ENCODE measurements at regions not wholly inside any gene's neighbourhood (a gene's known extent, or its start where the extent isn't known, plus 50 kb on each side); places are given as distances from the start of the nearest gene placed in this dataset.

DNA sequence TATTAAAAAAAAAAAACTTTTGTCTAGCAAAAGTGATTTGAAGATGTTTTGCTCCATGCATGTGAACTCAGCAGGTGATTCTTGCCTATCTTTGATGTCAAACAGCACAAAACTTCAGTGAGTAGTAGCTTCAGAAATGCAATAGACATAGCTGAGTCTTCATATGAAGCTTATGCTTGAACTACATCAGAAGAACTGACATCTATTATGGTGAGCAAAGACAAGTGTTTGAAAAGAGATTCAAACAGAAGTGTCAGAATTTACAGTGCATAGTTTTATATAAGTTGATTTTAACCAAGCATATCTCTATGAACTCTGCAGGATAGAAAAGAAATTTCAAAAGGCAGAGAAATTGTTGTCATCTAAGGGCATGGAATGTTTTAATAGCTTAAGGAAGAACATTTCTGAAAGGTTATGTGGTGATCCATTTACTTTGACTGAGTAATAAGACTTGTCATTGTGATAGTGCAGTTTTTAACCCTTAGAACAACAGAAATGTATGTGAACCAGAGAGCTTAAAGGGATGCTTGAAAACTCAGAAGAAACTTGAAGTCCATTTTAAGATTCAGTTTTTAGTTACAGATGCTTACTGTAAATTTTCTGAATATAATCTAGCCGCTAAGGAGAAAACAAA lies 351.4 kb downstream of the MDFIC start (continued):
- TF ChIP-seq, protein P1, sequence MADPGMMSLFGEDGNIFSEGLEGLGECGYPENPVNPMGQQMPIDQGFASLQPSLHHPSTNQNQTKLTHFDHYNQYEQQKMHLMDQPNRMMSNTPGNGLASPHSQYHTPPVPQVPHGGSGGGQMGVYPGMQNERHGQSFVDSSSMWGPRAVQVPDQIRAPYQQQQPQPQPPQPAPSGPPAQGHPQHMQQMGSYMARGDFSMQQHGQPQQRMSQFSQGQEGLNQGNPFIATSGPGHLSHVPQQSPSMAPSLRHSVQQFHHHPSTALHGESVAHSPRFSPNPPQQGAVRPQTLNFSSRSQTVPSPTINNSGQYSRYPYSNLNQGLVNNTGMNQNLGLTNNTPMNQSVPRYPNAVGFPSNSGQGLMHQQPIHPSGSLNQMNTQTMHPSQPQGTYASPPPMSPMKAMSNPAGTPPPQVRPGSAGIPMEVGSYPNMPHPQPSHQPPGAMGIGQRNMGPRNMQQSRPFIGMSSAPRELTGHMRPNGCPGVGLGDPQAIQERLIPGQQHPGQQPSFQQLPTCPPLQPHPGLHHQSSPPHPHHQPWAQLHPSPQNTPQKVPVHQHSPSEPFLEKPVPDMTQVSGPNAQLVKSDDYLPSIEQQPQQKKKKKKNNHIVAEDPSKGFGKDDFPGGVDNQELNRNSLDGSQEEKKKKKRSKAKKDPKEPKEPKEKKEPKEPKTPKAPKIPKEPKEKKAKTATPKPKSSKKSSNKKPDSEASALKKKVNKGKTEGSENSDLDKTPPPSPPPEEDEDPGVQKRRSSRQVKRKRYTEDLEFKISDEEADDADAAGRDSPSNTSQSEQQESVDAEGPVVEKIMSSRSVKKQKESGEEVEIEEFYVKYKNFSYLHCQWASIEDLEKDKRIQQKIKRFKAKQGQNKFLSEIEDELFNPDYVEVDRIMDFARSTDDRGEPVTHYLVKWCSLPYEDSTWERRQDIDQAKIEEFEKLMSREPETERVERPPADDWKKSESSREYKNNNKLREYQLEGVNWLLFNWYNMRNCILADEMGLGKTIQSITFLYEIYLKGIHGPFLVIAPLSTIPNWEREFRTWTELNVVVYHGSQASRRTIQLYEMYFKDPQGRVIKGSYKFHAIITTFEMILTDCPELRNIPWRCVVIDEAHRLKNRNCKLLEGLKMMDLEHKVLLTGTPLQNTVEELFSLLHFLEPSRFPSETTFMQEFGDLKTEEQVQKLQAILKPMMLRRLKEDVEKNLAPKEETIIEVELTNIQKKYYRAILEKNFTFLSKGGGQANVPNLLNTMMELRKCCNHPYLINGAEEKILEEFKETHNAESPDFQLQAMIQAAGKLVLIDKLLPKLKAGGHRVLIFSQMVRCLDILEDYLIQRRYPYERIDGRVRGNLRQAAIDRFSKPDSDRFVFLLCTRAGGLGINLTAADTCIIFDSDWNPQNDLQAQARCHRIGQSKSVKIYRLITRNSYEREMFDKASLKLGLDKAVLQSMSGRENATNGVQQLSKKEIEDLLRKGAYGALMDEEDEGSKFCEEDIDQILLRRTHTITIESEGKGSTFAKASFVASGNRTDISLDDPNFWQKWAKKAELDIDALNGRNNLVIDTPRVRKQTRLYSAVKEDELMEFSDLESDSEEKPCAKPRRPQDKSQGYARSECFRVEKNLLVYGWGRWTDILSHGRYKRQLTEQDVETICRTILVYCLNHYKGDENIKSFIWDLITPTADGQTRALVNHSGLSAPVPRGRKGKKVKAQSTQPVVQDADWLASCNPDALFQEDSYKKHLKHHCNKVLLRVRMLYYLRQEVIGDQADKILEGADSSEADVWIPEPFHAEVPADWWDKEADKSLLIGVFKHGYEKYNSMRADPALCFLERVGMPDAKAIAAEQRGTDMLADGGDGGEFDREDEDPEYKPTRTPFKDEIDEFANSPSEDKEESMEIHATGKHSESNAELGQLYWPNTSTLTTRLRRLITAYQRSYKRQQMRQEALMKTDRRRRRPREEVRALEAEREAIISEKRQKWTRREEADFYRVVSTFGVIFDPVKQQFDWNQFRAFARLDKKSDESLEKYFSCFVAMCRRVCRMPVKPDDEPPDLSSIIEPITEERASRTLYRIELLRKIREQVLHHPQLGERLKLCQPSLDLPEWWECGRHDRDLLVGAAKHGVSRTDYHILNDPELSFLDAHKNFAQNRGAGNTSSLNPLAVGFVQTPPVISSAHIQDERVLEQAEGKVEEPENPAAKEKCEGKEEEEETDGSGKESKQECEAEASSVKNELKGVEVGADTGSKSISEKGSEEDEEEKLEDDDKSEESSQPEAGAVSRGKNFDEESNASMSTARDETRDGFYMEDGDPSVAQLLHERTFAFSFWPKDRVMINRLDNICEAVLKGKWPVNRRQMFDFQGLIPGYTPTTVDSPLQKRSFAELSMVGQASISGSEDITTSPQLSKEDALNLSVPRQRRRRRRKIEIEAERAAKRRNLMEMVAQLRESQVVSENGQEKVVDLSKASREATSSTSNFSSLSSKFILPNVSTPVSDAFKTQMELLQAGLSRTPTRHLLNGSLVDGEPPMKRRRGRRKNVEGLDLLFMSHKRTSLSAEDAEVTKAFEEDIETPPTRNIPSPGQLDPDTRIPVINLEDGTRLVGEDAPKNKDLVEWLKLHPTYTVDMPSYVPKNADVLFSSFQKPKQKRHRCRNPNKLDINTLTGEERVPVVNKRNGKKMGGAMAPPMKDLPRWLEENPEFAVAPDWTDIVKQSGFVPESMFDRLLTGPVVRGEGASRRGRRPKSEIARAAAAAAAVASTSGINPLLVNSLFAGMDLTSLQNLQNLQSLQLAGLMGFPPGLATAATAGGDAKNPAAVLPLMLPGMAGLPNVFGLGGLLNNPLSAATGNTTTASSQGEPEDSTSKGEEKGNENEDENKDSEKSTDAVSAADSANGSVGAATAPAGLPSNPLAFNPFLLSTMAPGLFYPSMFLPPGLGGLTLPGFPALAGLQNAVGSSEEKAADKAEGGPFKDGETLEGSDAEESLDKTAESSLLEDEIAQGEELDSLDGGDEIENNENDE (IDR thresholded peaks at IDR 0.05; ENCODE audit: insufficient replicate concordance, low read length): no peak
- TF ChIP-seq EP300 (IDR thresholded peaks at IDR 0.05; ENCODE audit: borderline replicate concordance in 1 of 2, low read depth in 2 of 2, low read length in 2 of 2) (no peak), POU5F1 (IDR thresholded peaks at IDR 0.05; ENCODE audit: low read depth, low read length) (no peak), SP1 (IDR thresholded peaks at IDR 0.05; ENCODE audit: low read depth, low read length) (no peak), POLR2A (IDR thresholded peaks at IDR 0.05; ENCODE audit: control extremely low read depth in 1 of 2, low read depth in 2 of 2, low read length in 2 of 2) (no peak), TEAD4 (IDR thresholded peaks at IDR 0.05; ENCODE audit: low read depth, low read length) (no peak), CTBP2 (IDR thresholded peaks at IDR 0.05; ENCODE audit: borderline replicate concordance, insufficient read depth, insufficient read length, low read length) (no peak)
- TF ChIP-seq, protein P2, sequence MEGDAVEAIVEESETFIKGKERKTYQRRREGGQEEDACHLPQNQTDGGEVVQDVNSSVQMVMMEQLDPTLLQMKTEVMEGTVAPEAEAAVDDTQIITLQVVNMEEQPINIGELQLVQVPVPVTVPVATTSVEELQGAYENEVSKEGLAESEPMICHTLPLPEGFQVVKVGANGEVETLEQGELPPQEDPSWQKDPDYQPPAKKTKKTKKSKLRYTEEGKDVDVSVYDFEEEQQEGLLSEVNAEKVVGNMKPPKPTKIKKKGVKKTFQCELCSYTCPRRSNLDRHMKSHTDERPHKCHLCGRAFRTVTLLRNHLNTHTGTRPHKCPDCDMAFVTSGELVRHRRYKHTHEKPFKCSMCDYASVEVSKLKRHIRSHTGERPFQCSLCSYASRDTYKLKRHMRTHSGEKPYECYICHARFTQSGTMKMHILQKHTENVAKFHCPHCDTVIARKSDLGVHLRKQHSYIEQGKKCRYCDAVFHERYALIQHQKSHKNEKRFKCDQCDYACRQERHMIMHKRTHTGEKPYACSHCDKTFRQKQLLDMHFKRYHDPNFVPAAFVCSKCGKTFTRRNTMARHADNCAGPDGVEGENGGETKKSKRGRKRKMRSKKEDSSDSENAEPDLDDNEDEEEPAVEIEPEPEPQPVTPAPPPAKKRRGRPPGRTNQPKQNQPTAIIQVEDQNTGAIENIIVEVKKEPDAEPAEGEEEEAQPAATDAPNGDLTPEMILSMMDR (IDR thresholded peaks at IDR 0.05; ENCODE audit: control extremely low read depth in 1 of 3, insufficient read depth in 1 of 3, low read depth in 1 of 3, low read length in 3 of 3): no peak
